ENCODE measurements at regions not wholly inside any gene's neighbourhood (a gene's known extent, or its start where the extent isn't known, plus 50 kb on each side); places are given as distances from the start of the nearest gene placed in this dataset.

DNA sequence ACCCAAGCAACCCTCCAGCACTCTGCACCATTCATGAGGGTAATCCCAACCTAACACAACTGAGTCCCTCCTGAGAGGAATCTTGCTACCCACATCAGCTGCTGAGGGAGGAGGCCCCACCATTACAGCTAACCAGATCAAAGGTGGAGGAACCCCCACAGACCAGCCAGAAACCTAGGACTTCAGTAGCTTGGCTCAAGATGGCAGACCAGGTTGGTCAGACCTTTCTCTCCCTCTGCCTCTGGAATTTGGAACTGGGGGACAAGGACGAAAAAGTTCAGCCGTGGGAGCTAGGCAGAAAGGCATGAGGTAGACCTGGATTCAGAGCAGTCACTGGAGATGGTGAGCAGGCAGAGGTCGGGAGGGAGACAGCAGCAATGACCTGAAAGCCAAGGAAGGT lies 101.3 kb upstream of the CACUL1 start:
- ATAC-seq (ENCODE audit: low read depth): no peak
- Histone ChIP-seq H3K27ac (ENCODE audit: poor library complexity, severe bottlenecking) (no peak overlapping the region), H3K4me1 (ENCODE audit: insufficient read depth, poor library complexity, severe bottlenecking) (no peaks in the 10 kb centered on the region), H3K36me3 (ENCODE audit: low read depth) (no peaks in the 10 kb centered on the region), H3K4me3 (ENCODE audit: severe bottlenecking) (no peak overlapping the region), H3K9me3 (ENCODE audit: severe bottlenecking) (no peaks in the 10 kb centered on the region), H3K27me3 (ENCODE audit: insufficient read depth, poor library complexity, severe bottlenecking) (no peaks in the 10 kb centered on the region)
- TF ChIP-seq, protein P1, sequence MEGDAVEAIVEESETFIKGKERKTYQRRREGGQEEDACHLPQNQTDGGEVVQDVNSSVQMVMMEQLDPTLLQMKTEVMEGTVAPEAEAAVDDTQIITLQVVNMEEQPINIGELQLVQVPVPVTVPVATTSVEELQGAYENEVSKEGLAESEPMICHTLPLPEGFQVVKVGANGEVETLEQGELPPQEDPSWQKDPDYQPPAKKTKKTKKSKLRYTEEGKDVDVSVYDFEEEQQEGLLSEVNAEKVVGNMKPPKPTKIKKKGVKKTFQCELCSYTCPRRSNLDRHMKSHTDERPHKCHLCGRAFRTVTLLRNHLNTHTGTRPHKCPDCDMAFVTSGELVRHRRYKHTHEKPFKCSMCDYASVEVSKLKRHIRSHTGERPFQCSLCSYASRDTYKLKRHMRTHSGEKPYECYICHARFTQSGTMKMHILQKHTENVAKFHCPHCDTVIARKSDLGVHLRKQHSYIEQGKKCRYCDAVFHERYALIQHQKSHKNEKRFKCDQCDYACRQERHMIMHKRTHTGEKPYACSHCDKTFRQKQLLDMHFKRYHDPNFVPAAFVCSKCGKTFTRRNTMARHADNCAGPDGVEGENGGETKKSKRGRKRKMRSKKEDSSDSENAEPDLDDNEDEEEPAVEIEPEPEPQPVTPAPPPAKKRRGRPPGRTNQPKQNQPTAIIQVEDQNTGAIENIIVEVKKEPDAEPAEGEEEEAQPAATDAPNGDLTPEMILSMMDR (IDR thresholded peaks at IDR 0.05; ENCODE audit: poor library complexity, severe bottlenecking): no peak
- no peak for DNase-seq (ENCODE audit: low spot score)

DNA sequence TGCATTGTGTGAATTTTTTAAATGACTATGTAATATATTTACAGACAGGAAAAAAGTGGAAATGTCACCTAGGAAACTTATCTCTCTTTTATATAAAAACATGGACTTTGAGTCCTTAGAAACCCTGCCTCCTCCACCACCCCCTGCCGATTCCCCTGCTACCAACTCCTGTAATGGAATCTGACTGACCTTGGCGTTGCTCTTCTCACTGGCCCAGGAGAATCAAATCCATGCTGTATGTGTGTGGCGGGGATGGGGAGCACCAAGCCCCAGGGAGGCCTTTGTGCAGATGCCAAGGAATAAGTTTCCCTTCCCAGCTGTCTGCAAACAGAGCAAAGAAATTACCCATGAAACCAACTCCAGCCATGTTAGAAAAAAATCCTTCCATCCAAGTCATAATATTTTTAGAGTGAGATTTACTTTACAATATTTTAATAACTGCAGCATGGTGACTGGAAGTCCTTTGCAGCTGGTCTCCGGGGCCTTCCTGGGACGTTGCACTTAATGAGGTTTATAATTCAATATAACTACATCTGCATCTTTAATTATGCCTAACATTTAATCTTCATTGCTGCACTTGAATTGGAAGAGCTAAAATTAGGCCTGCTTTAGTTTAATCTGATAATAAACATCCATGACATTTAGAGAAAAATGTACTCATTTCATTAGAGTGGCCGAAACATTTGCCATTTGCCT lies 111.4 kb upstream of the CACUL1 start:
- Histone ChIP-seq H3K9me3 (ENCODE audit: severe bottlenecking) (no peaks in the 10 kb centered on the region), H3K4me1 (ENCODE audit: insufficient read depth, poor library complexity, severe bottlenecking) (peaks cover 11% of the 10 kb centered on the region), H3K27me3 (ENCODE audit: insufficient read depth, poor library complexity, severe bottlenecking) (no peaks in the 10 kb centered on the region), H3K36me3 (ENCODE audit: low read depth) (no peaks in the 10 kb centered on the region), H3K4me3 (ENCODE audit: severe bottlenecking) (no peak overlapping the region), H3K27ac (ENCODE audit: poor library complexity, severe bottlenecking) (no peak overlapping the region)
- ATAC-seq (ENCODE audit: low read depth): no peak
- TF ChIP-seq, protein P1 (IDR thresholded peaks at IDR 0.05; ENCODE audit: poor library complexity, severe bottlenecking): no peak
- DNase-seq (ENCODE audit: low spot score): no peak

DNA sequence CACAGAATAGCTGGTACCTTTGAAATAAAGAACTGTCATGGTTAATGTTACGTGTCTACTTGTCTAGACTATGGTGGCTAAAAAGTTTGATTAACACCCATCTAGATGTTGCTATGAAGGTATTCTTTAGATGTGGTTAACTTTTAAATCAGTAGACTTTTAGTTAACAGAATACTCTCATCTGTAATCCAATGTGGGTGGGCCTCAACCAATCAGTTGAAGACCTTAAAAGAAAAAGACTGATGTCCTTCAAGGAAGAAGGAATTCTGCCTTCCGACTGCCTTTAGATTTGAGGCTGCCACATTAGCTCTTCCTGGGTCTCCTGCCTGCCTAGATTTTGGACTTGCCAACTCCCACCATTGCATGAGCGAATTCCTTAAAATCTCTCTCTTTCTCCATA lies 113.0 kb upstream of the CACUL1 start:
- H3K4me1 ChIP-seq (ENCODE audit: insufficient read depth, poor library complexity, severe bottlenecking): peaks cover 22% of the 10 kb centered on the region
- no peak overlapping the region for H3K4me3 ChIP-seq (ENCODE audit: severe bottlenecking)
- no peak for ATAC-seq (ENCODE audit: low read depth)
- H3K36me3 ChIP-seq (ENCODE audit: low read depth): no peaks in the 10 kb centered on the region
- no peaks in the 10 kb centered on the region for H3K9me3 ChIP-seq (ENCODE audit: severe bottlenecking)
- no peak for DNase-seq (ENCODE audit: low spot score)
- no peak overlapping the region for H3K27ac ChIP-seq (ENCODE audit: poor library complexity, severe bottlenecking)
- H3K27me3 ChIP-seq (ENCODE audit: insufficient read depth, poor library complexity, severe bottlenecking): no peaks in the 10 kb centered on the region
- TF ChIP-seq, protein P1 (IDR thresholded peaks at IDR 0.05; ENCODE audit: poor library complexity, severe bottlenecking): no peak

DNA sequence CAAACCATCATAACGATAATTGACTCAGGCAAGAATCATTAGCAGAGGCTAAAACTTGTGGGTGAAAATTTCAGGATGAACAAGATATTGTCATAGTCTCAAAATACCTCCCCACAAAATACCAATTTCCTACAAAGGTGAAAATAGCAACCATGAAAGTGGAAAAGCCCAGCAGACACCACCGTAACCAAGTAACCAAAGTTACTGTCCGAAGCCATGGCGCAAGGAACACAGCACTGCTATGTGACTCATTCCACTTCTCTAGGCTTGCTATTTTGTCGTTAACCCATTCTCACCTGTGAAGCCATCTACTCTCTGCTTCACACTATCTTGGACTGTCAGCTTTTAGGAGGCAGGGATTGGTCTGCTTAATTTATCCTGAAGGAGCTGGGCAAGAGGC lies 113.8 kb upstream of the CACUL1 start:
- Histone ChIP-seq H3K4me3 (ENCODE audit: severe bottlenecking) (no peak overlapping the region), H3K36me3 (ENCODE audit: low read depth) (no peaks in the 10 kb centered on the region), H3K4me1 (ENCODE audit: insufficient read depth, poor library complexity, severe bottlenecking) (peaks cover 30% of the 10 kb centered on the region), H3K27ac (ENCODE audit: poor library complexity, severe bottlenecking) (no peak overlapping the region), H3K27me3 (ENCODE audit: insufficient read depth, poor library complexity, severe bottlenecking) (no peaks in the 10 kb centered on the region), H3K9me3 (ENCODE audit: severe bottlenecking) (no peaks in the 10 kb centered on the region)
- TF ChIP-seq, protein P1 (IDR thresholded peaks at IDR 0.05; ENCODE audit: poor library complexity, severe bottlenecking): no peak
- ATAC-seq (ENCODE audit: low read depth): no peak
- no peak for DNase-seq (ENCODE audit: low spot score)

DNA sequence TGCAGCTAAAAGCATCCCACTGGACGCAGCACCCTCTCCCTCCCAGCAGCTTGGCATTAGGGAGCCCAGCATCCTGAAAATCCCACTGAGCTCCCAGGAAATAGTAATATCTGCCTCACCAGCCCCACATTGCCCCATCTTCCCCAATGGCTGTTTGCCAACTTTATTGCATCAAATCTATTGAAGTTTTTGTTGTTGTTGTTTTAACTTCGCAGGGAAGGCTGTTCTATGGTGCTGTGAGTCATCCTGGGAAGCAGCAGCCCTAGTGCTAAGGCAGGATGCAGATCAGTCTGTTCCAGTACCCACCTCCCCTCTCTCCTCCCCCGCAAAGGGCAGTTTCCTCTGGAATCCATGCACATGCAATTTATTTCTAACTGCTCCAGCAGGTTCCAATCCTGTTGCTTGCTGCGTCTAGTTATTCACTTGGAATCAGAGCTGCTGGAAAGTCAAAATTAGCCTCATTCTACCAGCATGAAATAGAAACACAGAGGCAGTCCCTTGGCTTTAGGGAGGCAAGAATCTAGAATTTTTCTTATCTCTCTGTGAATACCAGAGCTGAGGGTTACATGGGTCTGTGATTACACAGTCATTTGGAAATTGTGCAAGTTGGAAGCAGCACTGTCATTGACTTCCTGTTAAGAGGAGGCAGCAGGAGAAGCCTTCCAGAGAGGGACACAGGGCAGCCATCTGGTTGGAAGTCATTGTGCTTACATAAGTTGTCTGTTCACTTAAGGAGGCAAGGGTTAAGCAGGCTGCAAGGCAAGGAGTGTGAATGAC lies 115.9 kb upstream of the CACUL1 start:
- TF ChIP-seq, protein P1 (IDR thresholded peaks at IDR 0.05; ENCODE audit: poor library complexity, severe bottlenecking): no peak
- H3K36me3 ChIP-seq (ENCODE audit: low read depth): no peaks in the 10 kb centered on the region
- ATAC-seq (ENCODE audit: low read depth): peak; percentile 97
- peak; percentile 90 for DNase-seq (ENCODE audit: low spot score)
- H3K27me3 ChIP-seq (ENCODE audit: insufficient read depth, poor library complexity, severe bottlenecking): no peaks in the 10 kb centered on the region
- H3K4me3 ChIP-seq (ENCODE audit: severe bottlenecking): no peak overlapping the region
- no peaks in the 10 kb centered on the region for H3K9me3 ChIP-seq (ENCODE audit: severe bottlenecking)
- peaks cover 35% of the 10 kb centered on the region for H3K4me1 ChIP-seq (ENCODE audit: insufficient read depth, poor library complexity, severe bottlenecking)
- H3K27ac ChIP-seq (ENCODE audit: poor library complexity, severe bottlenecking): peak overlapping the region; percentile 84

Measured in RWPE2 (cell line).